HEK293 (cell line): ENCODE measurements at regions not wholly inside any gene's neighbourhood (a gene's known extent, or its start where the extent isn't known, plus 50 kb on each side); places are given as distances from the start of the nearest gene placed in this dataset.

Source experiments
- ATF2 ChIP-seq: fragments of 450-650 bp; formaldehyde crosslinking; IDR thresholded peaks from 2 replicates; pipeline ENCODE4 v1.5.1; 2016; ENCODE audit warnings: missing biosample characterization, missing genetic modification characterization, low read depth
- BCL11B ChIP-seq: fragments of 450-650 bp; formaldehyde crosslinking; IDR thresholded peaks from 2 replicates; pipeline ENCODE4 v1.5.1; 2016; ENCODE audit warnings: low read depth, missing biosample characterization, missing genetic modification characterization
- CTCF ChIP-seq: fragments of 450-650 bp; formaldehyde crosslinking; IDR thresholded peaks from 2 replicates; pipeline ENCODE4 v1.5.1; 2016; ENCODE audit warnings: missing biosample characterization, missing genetic modification characterization
- MZF1 ChIP-seq: fragments of 450-650 bp; formaldehyde crosslinking; IDR thresholded peaks from 2 replicates; pipeline ENCODE4 v1.5.1; 2017; ENCODE audit warnings: missing biosample characterization, missing genetic modification characterization, borderline replicate concordance
- PBX3 ChIP-seq: sonication (generic); formaldehyde crosslinking; IDR thresholded peaks from 2 replicates; pipeline ENCODE4 v1.8.1; 2022; ENCODE audit warnings: mild to moderate bottlenecking, moderate library complexity, missing genetic modification reagents
- PRDM1 ChIP-seq: fragments of 450-650 bp; formaldehyde crosslinking; IDR thresholded peaks from 2 replicates; pipeline ENCODE4; 2016; ENCODE audit warnings: missing biosample characterization, missing genetic modification characterization
- REST ChIP-seq: fragments of 450-650 bp; formaldehyde crosslinking; IDR thresholded peaks from 2 replicates; pipeline ENCODE4 v1.5.1; 2016; ENCODE audit warnings: missing biosample characterization, missing genetic modification characterization
- SP7 ChIP-seq: fragments of 450-650 bp; formaldehyde crosslinking; IDR thresholded peaks from 2 replicates; pipeline ENCODE4 v1.5.1; 2016; ENCODE audit warnings: missing biosample characterization, missing genetic modification characterization
- ZBTB7A ChIP-seq: fragments of 450-650 bp; formaldehyde crosslinking; IDR thresholded peaks from 2 replicates; pipeline ENCODE4 v1.5.1; 2016; ENCODE audit warnings: low read depth, missing biosample characterization, missing genetic modification characterization
- ZFP37 ChIP-seq: fragments of 450-650 bp; formaldehyde crosslinking; IDR thresholded peaks from 2 replicates; pipeline ENCODE4 v1.5.1; 2016; ENCODE audit warnings: missing biosample characterization, missing genetic modification characterization
- ZNF549 ChIP-seq: fragments of 450-650 bp; IDR thresholded peaks from 2 replicates; pipeline ENCODE4 v1.5.1; 2018; ENCODE audit warnings: missing biosample characterization, missing genetic modification characterization, mild to moderate bottlenecking, inconsistent platforms, moderate library complexity

- no peak for TF ChIP-seq BCL11B (tag by site-specific recombination)
- TF ChIP-seq CTCF (tag by site-specific recombination): no peak
- no peak for TF ChIP-seq ZNF549
- no peak for TF ChIP-seq PBX3 (CRISPR knock-in tag)
- no peak for TF ChIP-seq ZBTB7A (tag by site-specific recombination)
- TF ChIP-seq PRDM1 (tag by site-specific recombination): no peak
- no peak for TF ChIP-seq REST (tag by site-specific recombination)
- no peak for TF ChIP-seq ATF2 (tag by site-specific recombination)
- TF ChIP-seq ZFP37 (tag by site-specific recombination): no peak
- no peak for TF ChIP-seq MZF1 (tag by site-specific recombination)
- no peak for TF ChIP-seq SP7
Measured at GRCh38 chr11:11740073-11740702, 101.6 kb upstream of the USP47 start.
